ENCODE measurements at regions not wholly inside any gene's neighbourhood (a gene's known extent, or its start where the extent isn't known, plus 50 kb on each side); places are given as distances from the start of the nearest gene placed in this dataset.

DNA sequence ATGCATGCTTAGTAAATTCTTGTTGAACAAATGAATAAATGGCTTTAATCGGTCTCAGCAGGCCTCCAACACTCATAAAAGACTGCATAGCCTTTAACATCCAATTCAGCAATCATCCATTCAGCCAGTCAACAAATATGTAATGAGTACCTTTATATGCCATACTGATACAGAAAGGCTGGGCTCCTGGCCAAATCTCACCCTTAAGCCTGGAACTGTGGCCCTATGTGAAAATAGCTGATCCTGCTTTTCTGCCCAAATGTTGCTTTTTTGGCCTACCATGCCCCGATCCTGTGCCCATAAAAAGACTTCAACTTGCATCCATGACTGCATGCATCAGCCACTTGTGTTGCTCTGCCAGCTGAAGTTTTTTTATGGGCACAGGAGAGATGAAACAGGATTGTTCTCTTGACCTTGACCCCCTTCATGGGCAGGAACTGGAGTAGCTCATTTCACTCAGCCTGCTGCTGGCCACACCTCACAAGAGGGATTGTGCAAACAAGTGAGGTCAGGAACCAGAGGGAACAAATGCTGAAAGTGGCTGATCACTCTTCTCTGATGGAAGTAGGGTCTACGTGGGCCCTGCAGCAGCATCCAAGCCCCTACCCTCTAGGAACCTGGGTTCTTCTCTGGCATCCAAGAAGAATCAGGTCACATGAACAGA is 75.6 kb downstream of the NPY1R start (continued):
- TF ChIP-seq, protein P1, sequence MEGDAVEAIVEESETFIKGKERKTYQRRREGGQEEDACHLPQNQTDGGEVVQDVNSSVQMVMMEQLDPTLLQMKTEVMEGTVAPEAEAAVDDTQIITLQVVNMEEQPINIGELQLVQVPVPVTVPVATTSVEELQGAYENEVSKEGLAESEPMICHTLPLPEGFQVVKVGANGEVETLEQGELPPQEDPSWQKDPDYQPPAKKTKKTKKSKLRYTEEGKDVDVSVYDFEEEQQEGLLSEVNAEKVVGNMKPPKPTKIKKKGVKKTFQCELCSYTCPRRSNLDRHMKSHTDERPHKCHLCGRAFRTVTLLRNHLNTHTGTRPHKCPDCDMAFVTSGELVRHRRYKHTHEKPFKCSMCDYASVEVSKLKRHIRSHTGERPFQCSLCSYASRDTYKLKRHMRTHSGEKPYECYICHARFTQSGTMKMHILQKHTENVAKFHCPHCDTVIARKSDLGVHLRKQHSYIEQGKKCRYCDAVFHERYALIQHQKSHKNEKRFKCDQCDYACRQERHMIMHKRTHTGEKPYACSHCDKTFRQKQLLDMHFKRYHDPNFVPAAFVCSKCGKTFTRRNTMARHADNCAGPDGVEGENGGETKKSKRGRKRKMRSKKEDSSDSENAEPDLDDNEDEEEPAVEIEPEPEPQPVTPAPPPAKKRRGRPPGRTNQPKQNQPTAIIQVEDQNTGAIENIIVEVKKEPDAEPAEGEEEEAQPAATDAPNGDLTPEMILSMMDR (IDR thresholded peaks at IDR 0.05 in 2 of 3, conservative IDR thresholded peaks at IDR 0.05 in 1 of 3; ENCODE audit: borderline replicate concordance in 1 of 3, insufficient read depth in 1 of 3, low read depth in 2 of 3, low read length in 2 of 3): no peak
- TF ChIP-seq CBX3 (IDR thresholded peaks at IDR 0.05; ENCODE audit: low read depth): no peak

DNA sequence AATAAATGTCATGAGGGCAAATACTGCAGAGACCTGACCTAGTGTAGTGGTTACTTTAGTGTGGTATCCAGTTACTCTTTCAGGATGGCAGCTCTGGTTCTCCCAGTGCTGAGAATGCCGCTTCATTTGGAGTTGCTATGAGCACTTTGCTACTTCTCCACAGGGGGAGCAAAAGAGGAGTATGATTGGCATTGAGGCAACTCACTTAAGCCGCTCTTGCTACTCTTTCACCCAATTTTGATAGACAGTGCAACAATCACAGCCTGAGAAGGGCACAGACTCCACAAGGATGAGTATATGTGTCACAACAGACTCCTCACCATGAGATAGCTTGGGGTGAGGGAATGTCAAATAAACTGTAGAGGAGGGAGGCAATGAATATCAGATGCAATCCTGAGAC is 81.2 kb downstream of the NPY1R start:
- ChIA-PET POLR2A (no interaction called here), CTCF (no interaction called here), RAD21 (ENCODE audit: low non-redundant PET in 1 of 2, low total read pairs in 2 of 2, uncharacterized antibody in 2 of 2, unreplicated experiment in 2 of 2) (no interaction called here)
- H3K27me3 ChIP-seq (ENCODE audit: insufficient read depth, low read length): no peaks in the 10 kb centered on the region
- intact Hi-C loops (cut with micrococcal nuclease): no loop called here
- H3K9me3 ChIP-seq (ENCODE audit: control insufficient read depth in 1 of 2, insufficient read depth in 1 of 2, low read depth in 1 of 2, low read length in 2 of 2): no peaks in the 10 kb centered on the region
- H4K20me1 ChIP-seq (ENCODE audit: insufficient read depth): no peaks in the 10 kb centered on the region
- H3K4me2 ChIP-seq (ENCODE audit: low read length): no peak overlapping the region
- no peaks in the 10 kb centered on the region for H3K9me2 ChIP-seq (ENCODE audit: insufficient read depth)
- H3K79me2 ChIP-seq (ENCODE audit: insufficient read depth, low read length): no peaks in the 10 kb centered on the region
- BruUV-seq (replicated peaks): no TSS peak
- no peak overlapping the region for H3K9ac ChIP-seq (ENCODE audit: low read length)
- H3K4me3 ChIP-seq (replicated peaks in 1 of 2; ENCODE audit: low read depth in 1 of 2, low read length in 2 of 2): no peak overlapping the region
- TF ChIP-seq, protein P1 (IDR thresholded peaks at IDR 0.05 in 2 of 3, conservative IDR thresholded peaks at IDR 0.05 in 1 of 3; ENCODE audit: borderline replicate concordance in 1 of 3, insufficient read depth in 1 of 3, low read depth in 2 of 3, low read length in 2 of 3): peak in 2 of 3 experiments; percentile 42 to 47; a peak in 4 of 6 replicates
- TF ChIP-seq POLR2AphosphoS5 (IDR thresholded peaks at IDR 0.05; ENCODE audit: low read depth, low read length): no peak
- no peaks in the 10 kb centered on the region for H3K4me1 ChIP-seq (ENCODE audit: control insufficient read depth in 1 of 2, insufficient read depth in 2 of 2, low read length in 2 of 2)
- no peak overlapping the region for H2AFZ ChIP-seq (ENCODE audit: low read depth, low read length, poor library complexity, severe bottlenecking)
- no peaks in the 10 kb centered on the region for H3K36me3 ChIP-seq (ENCODE audit: control insufficient read depth in 1 of 2, insufficient read depth in 2 of 2, low read length in 2 of 2)
- no peak overlapping the region for H3K27ac ChIP-seq (ENCODE audit: low read depth, low read length)
- DNase-seq (ENCODE audit: low read depth, low spot score) (peak; percentile 13), ATAC-seq (peak; percentile 88)

Measured in HCT116 (cell line).